Adipocyte (in vitro differentiated cells): ENCODE measurements at regions not wholly inside any gene's neighbourhood (a gene's known extent, or its start where the extent isn't known, plus 50 kb on each side); places are given as distances from the start of the nearest gene placed in this dataset.

Experiments used
- DNase-seq: peaks from one replicate; pipeline ENCODE4 v3.0.0-alpha.2; 2015; ENCODE audit warnings: low read depth
- H3K27me3 ChIP-seq: replicated peaks from 2 replicates; pipeline ENCODE4 v1.7.0; 2013; ENCODE audit warnings: mild to moderate bottlenecking, low read length, moderate library complexity; ENCODE audit not compliant: control insufficient read depth, insufficient read depth
- H3K36me3 ChIP-seq: 2 replicates; pipeline ENCODE4 v1.7.0; 2013; ENCODE audit warnings: low read length, mild to moderate bottlenecking, moderate library complexity; ENCODE audit not compliant: control insufficient read depth, insufficient read depth, severe bottlenecking
- H3K4me1 ChIP-seq: 2 replicates; pipeline ENCODE4 v1.7.0; 2013; ENCODE audit warnings: mild to moderate bottlenecking, low read length, moderate library complexity; ENCODE audit not compliant: control insufficient read depth, insufficient read depth
- H3K4me3 ChIP-seq: 2 replicates; pipeline ENCODE4 v1.7.0; 2013; ENCODE audit warnings: mild to moderate bottlenecking, low read length, moderate library complexity
- H3K9ac ChIP-seq: 2 replicates; pipeline ENCODE4 v1.7.0; 2013; ENCODE audit warnings: mild to moderate bottlenecking, low read length, moderate library complexity
- H3K9me3 ChIP-seq: 2 replicates; pipeline ENCODE4 v1.7.0; 2013; ENCODE audit warnings: mild to moderate bottlenecking, low read length, moderate library complexity; ENCODE audit not compliant: control insufficient read depth

GRCh38 chr1:8213136-8213535 lies 104.8 kb upstream of the SLC45A1 start:
- Histone ChIP-seq H3K4me1 (peaks cover 26% of the 10 kb centered on the region), H3K4me3 (no peak overlapping the region), H3K27me3 (no peaks in the 10 kb centered on the region), H3K9ac (no peak overlapping the region), H3K36me3 (no peaks in the 10 kb centered on the region), H3K9me3 (no peaks in the 10 kb centered on the region)
- no peak for DNase-seq

- Histone ChIP-seq H3K9ac (no peak overlapping the region), H3K27me3 (no peaks in the 10 kb centered on the region), H3K4me3 (no peak overlapping the region), H3K36me3 (no peaks in the 10 kb centered on the region), H3K4me1 (peaks cover 23% of the 10 kb centered on the region), H3K9me3 (no peaks in the 10 kb centered on the region)
- DNase-seq = no peak
Observed at GRCh38 chr1:8212580-8213031, 105.3 kb upstream of the SLC45A1 start.

- H3K9me3 ChIP-seq = no peaks in the 10 kb centered on the region
- no peaks in the 10 kb centered on the region for H3K27me3 ChIP-seq
- no peaks in the 10 kb centered on the region for H3K36me3 ChIP-seq
- peak; percentile 98 for DNase-seq
- peaks cover 20% of the 10 kb centered on the region for H3K4me1 ChIP-seq
- H3K4me3 ChIP-seq = no peak overlapping the region
- H3K9ac ChIP-seq = peak overlapping the region; percentile 3
Observed at GRCh38 chr1:8211883-8212579, 105.9 kb upstream of the SLC45A1 start.

- Histone ChIP-seq H3K27me3 (no peaks in the 10 kb centered on the region), H3K36me3 (no peaks in the 10 kb centered on the region), H3K9me3 (no peaks in the 10 kb centered on the region), H3K4me3 (no peak overlapping the region), H3K9ac (peak overlapping the region; percentile 3), H3K4me1 (peaks cover 14% of the 10 kb centered on the region)
- no peak for DNase-seq
Observed at GRCh38 chr1:8211251-8211882, 106.5 kb upstream of the SLC45A1 start.

- Histone ChIP-seq H3K9ac (no peak overlapping the region), H3K4me3 (no peak overlapping the region), H3K36me3 (no peaks in the 10 kb centered on the region), H3K9me3 (no peaks in the 10 kb centered on the region), H3K27me3 (no peaks in the 10 kb centered on the region), H3K4me1 (peaks cover 34% of the 10 kb centered on the region)
- no peak for DNase-seq
Observed at GRCh38 chr1:8207202-8207601, 110.7 kb upstream of the SLC45A1 start.

- Histone ChIP-seq H3K27me3 (no peaks in the 10 kb centered on the region), H3K9ac (no peak overlapping the region), H3K4me3 (no peak overlapping the region), H3K9me3 (no peaks in the 10 kb centered on the region), H3K4me1 (peaks cover 37% of the 10 kb centered on the region), H3K36me3 (no peaks in the 10 kb centered on the region)
- DNase-seq = no peak
Observed at GRCh38 chr1:8206391-8206790, 111.5 kb upstream of the SLC45A1 start.

- H3K27me3 ChIP-seq = no peaks in the 10 kb centered on the region
- no peaks in the 10 kb centered on the region for H3K36me3 ChIP-seq
- peaks cover 40% of the 10 kb centered on the region for H3K4me1 ChIP-seq
- H3K9me3 ChIP-seq = no peaks in the 10 kb centered on the region
- no peak overlapping the region for H3K9ac ChIP-seq
- no peak overlapping the region for H3K4me3 ChIP-seq
- DNase-seq = peak; percentile 22
Observed at GRCh38 chr1:8205771-8206170, 112.1 kb upstream of the SLC45A1 start.

GRCh38 chr1:8204826-8205225 lies 113.1 kb upstream of the SLC45A1 start:
- DNase-seq = no peak
- Histone ChIP-seq H3K36me3 (no peaks in the 10 kb centered on the region), H3K9ac (no peak overlapping the region), H3K4me3 (no peak overlapping the region), H3K9me3 (no peaks in the 10 kb centered on the region), H3K4me1 (peaks cover 40% of the 10 kb centered on the region), H3K27me3 (no peaks in the 10 kb centered on the region)

- no peaks in the 10 kb centered on the region for H3K27me3 ChIP-seq
- H3K9me3 ChIP-seq = no peaks in the 10 kb centered on the region
- no peaks in the 10 kb centered on the region for H3K36me3 ChIP-seq
- DNase-seq = no peak
- H3K4me3 ChIP-seq = no peak overlapping the region
- H3K9ac ChIP-seq = peak overlapping the region; percentile 0
- peaks cover 40% of the 10 kb centered on the region for H3K4me1 ChIP-seq
Observed at GRCh38 chr1:8203551-8203950, 114.4 kb upstream of the SLC45A1 start.

GRCh38 chr1:8203056-8203455 lies 114.9 kb upstream of the SLC45A1 start:
- no peaks in the 10 kb centered on the region for H3K27me3 ChIP-seq
- H3K9ac ChIP-seq = peak overlapping the region; percentile 71
- no peaks in the 10 kb centered on the region for H3K36me3 ChIP-seq
- H3K9me3 ChIP-seq = no peaks in the 10 kb centered on the region
- peak overlapping the region; percentile 54 for H3K4me3 ChIP-seq
- no peak for DNase-seq
- H3K4me1 ChIP-seq = peaks cover 42% of the 10 kb centered on the region

GRCh38 chr1:8202182-8202905 lies 115.6 kb upstream of the SLC45A1 start:
- no peaks in the 10 kb centered on the region for H3K27me3 ChIP-seq
- peak; percentile 90 for DNase-seq

More at GRCh38 chr1:8202182-8202905, 115.6 kb upstream of the SLC45A1 start:
- Histone ChIP-seq H3K36me3 (no peaks in the 10 kb centered on the region), H3K9me3 (no peaks in the 10 kb centered on the region), H3K4me3 (peak overlapping the region; percentile 54), H3K4me1 (peaks cover 49% of the 10 kb centered on the region), H3K9ac (peak overlapping the region; percentile 71)
